ENCODE measurements at regions not wholly inside any gene's neighbourhood (a gene's known extent, or its start where the extent isn't known, plus 50 kb on each side); places are given as distances from the start of the nearest gene placed in this dataset.

DNA sequence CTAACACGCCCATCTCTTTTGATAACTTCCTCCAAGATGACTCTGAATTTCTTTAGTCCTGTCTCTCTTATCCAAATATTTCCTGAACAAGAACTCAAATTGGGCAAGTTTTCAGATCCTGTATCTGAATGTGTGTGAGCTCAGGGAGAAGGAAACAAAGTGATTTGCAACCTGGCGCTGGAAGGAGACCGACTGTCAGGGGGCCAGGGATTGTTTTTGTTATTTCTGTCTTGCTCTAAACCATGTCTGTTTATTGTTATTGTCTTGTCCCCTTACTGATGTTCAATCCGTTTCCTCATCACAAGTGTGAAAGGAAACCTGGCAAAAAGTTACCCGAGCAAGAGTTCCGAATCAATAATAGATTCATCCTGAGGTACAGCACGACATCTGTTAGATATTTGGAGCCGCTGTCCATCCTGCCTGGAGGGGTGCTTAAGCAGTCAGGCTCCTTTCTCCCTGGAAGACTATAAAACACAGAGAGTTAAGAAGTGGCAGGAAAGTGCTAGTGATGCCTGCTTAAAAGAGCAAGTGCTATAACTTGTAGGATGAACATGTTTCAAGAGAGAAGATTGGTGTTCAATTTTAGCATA is 132.5 kb upstream of the OSR1 start:
- H3K27ac ChIP-seq = no peak overlapping the region
- H3K4me2 ChIP-seq = no peak overlapping the region
- no peaks in the 10 kb centered on the region for H3K79me2 ChIP-seq (ENCODE audit: insufficient read depth, low read depth)
- H4K20me1 ChIP-seq (ENCODE audit: insufficient read depth) = no peaks in the 10 kb centered on the region
- H2AFZ ChIP-seq (ENCODE audit: low read depth) = no peak overlapping the region
- TF ChIP-seq CTCF (conservative IDR thresholded peaks at IDR 0.05; ENCODE audit: low read depth, low read length) = no peak
- H3K9ac ChIP-seq = no peak overlapping the region
- H3K36me3 ChIP-seq (ENCODE audit: insufficient read depth) = no peaks in the 10 kb centered on the region
- no peaks in the 10 kb centered on the region for H3K27me3 ChIP-seq (ENCODE audit: insufficient read depth, low read depth)
- H3K4me1 ChIP-seq (ENCODE audit: low read depth, poor library complexity, severe bottlenecking) = no peaks in the 10 kb centered on the region
- H3K4me3 ChIP-seq (IDR thresholded peaks at IDR 0.05; ENCODE audit: insufficient read depth, low read depth, low read length) = no peak overlapping the region

GRCh38 chr2:19488009-19488691 is 129.7 kb upstream of the OSR1 start:
- Histone ChIP-seq H2AFZ (ENCODE audit: low read depth) (no peak overlapping the region), H3K79me2 (ENCODE audit: insufficient read depth, low read depth) (no peaks in the 10 kb centered on the region), H3K27me3 (ENCODE audit: insufficient read depth, low read depth) (no peaks in the 10 kb centered on the region), H3K4me2 (no peak overlapping the region), H3K4me1 (ENCODE audit: low read depth, poor library complexity, severe bottlenecking) (no peaks in the 10 kb centered on the region), H3K9ac (no peak overlapping the region), H4K20me1 (ENCODE audit: insufficient read depth) (no peaks in the 10 kb centered on the region), H3K27ac (no peak overlapping the region), H3K36me3 (ENCODE audit: insufficient read depth) (no peaks in the 10 kb centered on the region), H3K4me3 (IDR thresholded peaks at IDR 0.05; ENCODE audit: insufficient read depth, low read depth, low read length) (no peak overlapping the region)
- TF ChIP-seq CTCF (conservative IDR thresholded peaks at IDR 0.05; ENCODE audit: low read depth, low read length) = no peak

DNA sequence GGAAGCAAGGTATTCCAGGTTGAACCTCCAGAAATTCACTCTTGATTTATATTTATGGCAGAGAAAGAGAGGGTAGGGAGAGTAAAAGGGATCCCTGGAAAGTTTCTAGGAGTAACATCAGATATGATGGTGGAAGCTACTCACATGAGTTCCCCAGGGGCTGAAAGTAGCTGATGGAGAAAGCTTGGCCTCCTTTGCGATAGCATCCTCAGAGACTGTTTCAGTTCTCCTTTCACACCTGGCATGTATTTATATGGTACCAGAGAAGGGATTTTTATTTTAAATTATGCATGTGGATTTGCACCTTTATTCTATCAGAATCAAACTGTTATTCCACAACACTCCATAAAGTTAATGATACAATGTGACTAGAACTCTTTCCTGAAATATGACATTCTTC is 126.3 kb upstream of the OSR1 start:
- no peaks in the 10 kb centered on the region for H4K20me1 ChIP-seq (ENCODE audit: insufficient read depth)
- H3K79me2 ChIP-seq (ENCODE audit: insufficient read depth, low read depth) = no peaks in the 10 kb centered on the region
- TF ChIP-seq CTCF (conservative IDR thresholded peaks at IDR 0.05; ENCODE audit: low read depth, low read length) = no peak
- no peak overlapping the region for H2AFZ ChIP-seq (ENCODE audit: low read depth)
- H3K27me3 ChIP-seq (ENCODE audit: insufficient read depth, low read depth) = no peaks in the 10 kb centered on the region
- H3K4me1 ChIP-seq (ENCODE audit: low read depth, poor library complexity, severe bottlenecking) = no peaks in the 10 kb centered on the region
- no peak overlapping the region for H3K4me3 ChIP-seq (IDR thresholded peaks at IDR 0.05; ENCODE audit: insufficient read depth, low read depth, low read length)
- H3K9ac ChIP-seq = no peak overlapping the region
- no peaks in the 10 kb centered on the region for H3K36me3 ChIP-seq (ENCODE audit: insufficient read depth)
- H3K4me2 ChIP-seq = no peak overlapping the region
- H3K27ac ChIP-seq = no peak overlapping the region

DNA sequence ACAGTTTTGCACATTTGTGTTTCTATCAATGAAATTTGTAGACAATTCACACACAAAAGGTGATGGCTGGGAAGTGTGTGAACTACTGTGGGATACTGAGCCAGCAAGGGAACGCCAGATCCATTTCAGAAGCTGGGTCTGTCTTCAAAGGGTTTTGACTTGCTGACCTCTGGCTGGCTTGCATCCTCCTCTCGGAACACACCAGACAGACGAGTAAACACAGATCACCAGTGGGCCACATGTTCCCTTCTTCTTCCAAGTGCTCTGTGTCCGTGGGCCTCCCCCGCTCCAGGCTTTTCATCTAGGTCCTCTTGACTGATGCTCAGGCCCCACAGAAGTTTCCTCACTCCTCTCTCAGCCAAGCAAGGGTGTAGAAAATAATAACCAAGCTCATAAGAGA is 122.2 kb upstream of the OSR1 start:
- H4K20me1 ChIP-seq (ENCODE audit: insufficient read depth) = no peaks in the 10 kb centered on the region
- no peak overlapping the region for H3K4me2 ChIP-seq
- H3K79me2 ChIP-seq (ENCODE audit: insufficient read depth, low read depth) = no peaks in the 10 kb centered on the region
- H3K4me3 ChIP-seq (IDR thresholded peaks at IDR 0.05; ENCODE audit: insufficient read depth, low read depth, low read length) = no peak overlapping the region
- H3K27ac ChIP-seq = no peak overlapping the region
- no peaks in the 10 kb centered on the region for H3K27me3 ChIP-seq (ENCODE audit: insufficient read depth, low read depth)
- no peak overlapping the region for H3K9ac ChIP-seq
- no peaks in the 10 kb centered on the region for H3K4me1 ChIP-seq (ENCODE audit: low read depth, poor library complexity, severe bottlenecking)
- no peaks in the 10 kb centered on the region for H3K36me3 ChIP-seq (ENCODE audit: insufficient read depth)
- H2AFZ ChIP-seq (ENCODE audit: low read depth) = no peak overlapping the region
- TF ChIP-seq CTCF (conservative IDR thresholded peaks at IDR 0.05; ENCODE audit: low read depth, low read length) = no peak

Data from KMS-11 (cell line).